HG03575 (cell line): ENCODE measurements at regions not wholly inside any gene's neighbourhood (a gene's known extent, or its start where the extent isn't known, plus 50 kb on each side); places are given as distances from the start of the nearest gene placed in this dataset.

ENCODE experiments used
- ATAC-seq: cut with Tn5 transposase; IDR thresholded peaks from one replicate; pipeline ENCODE4 v1.9.1; 2021; ENCODE audit not compliant: unreplicated experiment, insufficient number of reproducible peaks, low FRiP score; ENCODE audit errors: extremely low read depth

GRCh38 chr14:40847480-40847879, 759.2 kb upstream of the LRFN5 start:
- ATAC-seq = no peak

GRCh38 chr14:40842816-40843215, 763.9 kb upstream of the LRFN5 start:
- no peak for ATAC-seq

GRCh38 chr14:40841886-40842285, 764.8 kb upstream of the LRFN5 start:
- ATAC-seq = no peak

- no peak for ATAC-seq
Measured at GRCh38 chr14:40838601-40839000, 768.1 kb upstream of the LRFN5 start.

GRCh38 chr14:40806471-40806870, 800.2 kb upstream of the LRFN5 start:
- no peak for ATAC-seq

- no peak for ATAC-seq
Measured at GRCh38 chr14:40796168-40796567, 810.5 kb upstream of the LRFN5 start.

GRCh38 chr14:40784860-40785259, 821.8 kb upstream of the LRFN5 start:
- ATAC-seq = no peak

- no peak for ATAC-seq
Measured at GRCh38 chr14:40762685-40763084, 844.0 kb upstream of the LRFN5 start.

- no peak for ATAC-seq
Measured at GRCh38 chr14:40762177-40762576, 844.5 kb upstream of the LRFN5 start.

GRCh38 chr14:40760704-40761103, 846.0 kb upstream of the LRFN5 start:
- ATAC-seq = no peak

GRCh38 chr14:40758076-40758475, 848.6 kb upstream of the LRFN5 start:
- no peak for ATAC-seq

GRCh38 chr14:40757376-40757950, 849.2 kb upstream of the LRFN5 start:
- no peak for ATAC-seq

GRCh38 chr14:40733206-40733605, 873.5 kb upstream of the LRFN5 start:
- ATAC-seq = no peak

- no peak for ATAC-seq
Measured at GRCh38 chr14:40727107-40727506, 879.6 kb upstream of the LRFN5 start.

- no peak for ATAC-seq
Measured at GRCh38 chr14:40713387-40713786, 893.3 kb upstream of the LRFN5 start.

GRCh38 chr14:40697231-40697630, 909.4 kb upstream of the LRFN5 start:
- ATAC-seq = no peak

GRCh38 chr14:40694023-40694422, 912.7 kb upstream of the LRFN5 start:
- no peak for ATAC-seq

- no peak for ATAC-seq
Measured at GRCh38 chr14:40691066-40691465, 915.6 kb upstream of the LRFN5 start.

- no peak for ATAC-seq
Measured at GRCh38 chr14:40685764-40686163, 920.9 kb upstream of the LRFN5 start.

GRCh38 chr14:40684328-40684727, 922.3 kb upstream of the LRFN5 start:
- ATAC-seq = no peak

GRCh38 chr14:40682131-40682913, 924.4 kb upstream of the LRFN5 start:
- ATAC-seq = no peak
